PC-3 (cell line): ENCODE measurements at regions not wholly inside any gene's neighbourhood (a gene's known extent, or its start where the extent isn't known, plus 50 kb on each side); places are given as distances from the start of the nearest gene placed in this dataset.

Experiments
- CTCF ChIP-seq: fragments of 300-600 bp; sonication (generic); conservative IDR thresholded peaks from 2 replicates; pipeline ENCODE4 v1.5.1; 2017; ENCODE audit warnings: antibody characterized with exemption, low read depth, mild to moderate bottlenecking, low read length
- EZH2 ChIP-seq: fragments of 300-600 bp; sonication (generic); IDR thresholded peaks from one replicate; pipeline ENCODE4 v1.6.1; 2017; ENCODE audit warnings: antibody characterized with exemption, mild to moderate bottlenecking, low read length; ENCODE audit not compliant: unreplicated experiment
- EZH2phosphoT487 ChIP-seq: fragments of 300-600 bp; sonication (generic); IDR thresholded peaks from 2 replicates; pipeline ENCODE4 v1.6.1; 2018; ENCODE audit warnings: mild to moderate bottlenecking, antibody characterized with exemption, low read length, borderline replicate concordance

DNA sequence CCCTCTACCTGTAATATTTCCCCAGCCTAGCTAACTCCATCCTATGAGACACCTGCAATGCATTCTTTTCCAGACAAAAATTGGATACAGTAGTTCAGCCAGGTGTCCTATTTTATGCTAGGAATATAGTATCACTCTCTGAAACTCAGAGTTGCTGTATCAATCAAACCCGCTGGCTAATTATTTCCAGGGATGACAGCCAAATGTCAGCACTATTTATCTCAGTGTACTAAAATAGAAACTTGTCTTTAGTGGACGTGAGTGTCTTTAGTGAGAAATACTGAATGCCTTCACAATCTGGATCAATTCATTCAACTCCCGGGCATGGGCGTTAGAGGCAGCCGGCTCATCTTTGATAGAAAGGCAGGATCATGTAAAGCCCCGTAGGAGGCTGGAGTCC lies 196.2 kb downstream of the RBM46 start:
- no peak for TF ChIP-seq CTCF
- TF ChIP-seq EZH2 = no peak
- TF ChIP-seq EZH2phosphoT487 = no peak
